Tibial nerve (tissue), 4 donors: ENCODE measurements at regions not wholly inside any gene's neighbourhood (a gene's known extent, or its start where the extent isn't known, plus 50 kb on each side); places are given as distances from the start of the nearest gene placed in this dataset.

ENCODE experiments used
- DNase-seq, 2 donors: peaks; one replicate each; pipeline ENCODE4 v3.0.0-alpha.2; 2019; ENCODE audit warnings: low spot score in 2 of 2
- H3K27ac ChIP-seq, 4 donors: fragments of 200-600 bp; sonication (generic) in 3 of 4; one replicate each; pipeline ENCODE4 v1.5.1; 2017 to 2019; ENCODE audit warnings: mild to moderate bottlenecking in 1 of 4
- H3K27me3 ChIP-seq, 2 donors: fragments of 200-600 bp; sonication (generic) in 1 of 2; one replicate each; pipeline versions ENCODE4 v1.5.1 to v1.6.0; 2017 to 2019
- H3K36me3 ChIP-seq, 3 donors: fragments of 200-600 bp; sonication (generic); one replicate each; pipeline ENCODE4 v1.5.1; 2018 to 2019
- H3K4me1 ChIP-seq, 4 donors: fragments of 200-600 bp; sonication (generic) in 3 of 4; one replicate each; pipeline ENCODE4 v1.5.1; 2017 to 2019
- H3K4me3 ChIP-seq, 4 donors: fragments of 200-600 bp; sonication (generic) in 3 of 4; one replicate each; pipeline ENCODE4 v1.5.1; 2017 to 2019; ENCODE audit warnings: mild to moderate bottlenecking in 1 of 4, moderate library complexity in 1 of 4
- H3K9me3 ChIP-seq, 4 donors: fragments of 200-600 bp; sonication (generic) in 3 of 4; one replicate each; pipeline ENCODE4 v1.5.1; 2017 to 2019
- EP300 ChIP-seq, 2 donors: sonication (generic); formaldehyde crosslinking; IDR thresholded peaks; one replicate each; pipeline ENCODE4 v1.6.1; 2017; ENCODE audit warnings: antibody characterized with exemption in 2 of 2, mild to moderate bottlenecking in 1 of 2
- POLR2A ChIP-seq, 2 donors: fragments of 450-650 bp; IDR thresholded peaks; one replicate each; pipeline ENCODE4 v1.6.1; 2017; ENCODE audit warnings: antibody characterized with exemption in 2 of 2, mild to moderate bottlenecking in 2 of 2, moderate library complexity in 2 of 2
- WGBS, 2 donors: methylation state at CpG; one replicate each; pipeline ENCODE4 v1.1.5; 2018; 5-methylcytosine and 5-hydroxymethylcytosine counted together
- TF ChIP-seq, protein P1 (sequence below), 5 experiments: fragments of 200-600 bp in 3 of 5; fragments of 450-650 bp in 2 of 5; sonication (generic) in 3 of 5; IDR thresholded peaks; one replicate each; pipeline ENCODE4 v1.5.1; 2016 to 2019; ENCODE audit warnings: antibody characterized with exemption in 5 of 5, mild to moderate bottlenecking in 3 of 5, moderate library complexity in 2 of 5

GRCh38 chr9:80030801-80031200 lies 459.0 kb downstream of the TLE4 start:
- Histone ChIP-seq H3K9me3 (peaks cover 0 to 12% (median 0%) of the 10 kb centered on the region in 4 donors), H3K4me3 (no peak overlapping the region), H3K36me3 (no peaks in the 10 kb centered on the region), H3K4me1 (no peaks in the 10 kb centered on the region), H3K27me3 (no peaks in the 10 kb centered on the region), H3K27ac (no peak overlapping the region)
- DNase-seq: no peak
- TF ChIP-seq EP300 (IDR thresholded peaks at IDR 0.05) (no peak), POLR2A (IDR thresholded peaks at IDR 0.05) (no peak)
- TF ChIP-seq, protein P1, sequence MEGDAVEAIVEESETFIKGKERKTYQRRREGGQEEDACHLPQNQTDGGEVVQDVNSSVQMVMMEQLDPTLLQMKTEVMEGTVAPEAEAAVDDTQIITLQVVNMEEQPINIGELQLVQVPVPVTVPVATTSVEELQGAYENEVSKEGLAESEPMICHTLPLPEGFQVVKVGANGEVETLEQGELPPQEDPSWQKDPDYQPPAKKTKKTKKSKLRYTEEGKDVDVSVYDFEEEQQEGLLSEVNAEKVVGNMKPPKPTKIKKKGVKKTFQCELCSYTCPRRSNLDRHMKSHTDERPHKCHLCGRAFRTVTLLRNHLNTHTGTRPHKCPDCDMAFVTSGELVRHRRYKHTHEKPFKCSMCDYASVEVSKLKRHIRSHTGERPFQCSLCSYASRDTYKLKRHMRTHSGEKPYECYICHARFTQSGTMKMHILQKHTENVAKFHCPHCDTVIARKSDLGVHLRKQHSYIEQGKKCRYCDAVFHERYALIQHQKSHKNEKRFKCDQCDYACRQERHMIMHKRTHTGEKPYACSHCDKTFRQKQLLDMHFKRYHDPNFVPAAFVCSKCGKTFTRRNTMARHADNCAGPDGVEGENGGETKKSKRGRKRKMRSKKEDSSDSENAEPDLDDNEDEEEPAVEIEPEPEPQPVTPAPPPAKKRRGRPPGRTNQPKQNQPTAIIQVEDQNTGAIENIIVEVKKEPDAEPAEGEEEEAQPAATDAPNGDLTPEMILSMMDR (IDR thresholded peaks at IDR 0.05): no peak
- WGBS, 2 donors: 72 to 74% methylated on average over 2 of the region's 2 CpGs

- TF ChIP-seq EP300 (IDR thresholded peaks at IDR 0.05) (no peak), POLR2A (IDR thresholded peaks at IDR 0.05) (no peak)
- TF ChIP-seq, protein P1 (IDR thresholded peaks at IDR 0.05): no peak
- DNase-seq: no peak
- Histone ChIP-seq H3K27me3 (no peaks in the 10 kb centered on the region), H3K4me3 (no peak overlapping the region), H3K9me3 (peaks cover 0 to 12% (median 0%) of the 10 kb centered on the region in 4 donors), H3K27ac (no peak overlapping the region), H3K36me3 (no peaks in the 10 kb centered on the region), H3K4me1 (no peaks in the 10 kb centered on the region)
- 51 to 56% methylated on average over 2 of the region's 2 CpGs for WGBS, 2 donors
Measured at GRCh38 chr9:80028501-80028900, 456.7 kb downstream of the TLE4 start.

DNA sequence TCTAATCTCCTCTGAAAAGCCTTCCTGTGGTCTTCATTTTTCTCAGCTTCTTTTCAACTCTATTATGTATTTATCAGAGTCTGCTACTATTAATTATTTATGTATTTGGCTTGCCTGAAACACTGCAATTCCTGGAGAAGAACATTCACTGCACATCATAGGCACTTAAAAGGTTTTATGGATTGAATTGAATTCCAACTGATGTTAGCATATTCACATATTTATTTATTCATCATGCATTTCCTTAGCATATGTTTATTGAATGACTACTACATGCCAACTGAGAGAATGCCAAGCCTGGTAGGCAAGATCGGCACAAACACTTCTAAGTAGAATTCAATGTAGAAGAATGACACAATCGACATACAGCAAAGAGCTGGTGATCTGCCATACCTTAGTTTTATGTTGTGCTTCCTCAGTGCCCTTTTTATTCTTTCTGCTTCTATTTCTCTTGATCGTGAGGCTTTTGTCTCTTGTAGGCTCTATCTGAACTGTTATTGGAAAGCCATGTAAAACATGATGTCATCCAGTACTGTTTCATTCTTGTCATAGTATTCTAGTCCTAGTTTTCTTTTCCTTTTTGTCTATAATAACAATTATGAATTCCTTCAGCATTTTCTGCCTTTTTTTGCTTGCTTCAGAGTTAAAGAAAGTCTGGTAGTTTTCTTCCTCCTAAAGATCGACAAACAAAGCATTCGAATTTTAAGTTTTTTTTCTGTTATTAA lies 454.2 kb downstream of the TLE4 start:
- WGBS, 2 donors: 60 to 65% methylated on average over 5 of the region's 5 CpGs
- Histone ChIP-seq H3K36me3 (no peaks in the 10 kb centered on the region), H3K9me3 (no peaks in the 10 kb centered on the region), H3K27me3 (no peaks in the 10 kb centered on the region), H3K4me3 (no peak overlapping the region), H3K4me1 (no peaks in the 10 kb centered on the region), H3K27ac (no peak overlapping the region)
- DNase-seq: no peak
- TF ChIP-seq POLR2A (IDR thresholded peaks at IDR 0.05): no peak
- TF ChIP-seq, protein P1 (IDR thresholded peaks at IDR 0.05): no peak
- no peak for TF ChIP-seq EP300 (IDR thresholded peaks at IDR 0.05)

GRCh38 chr9:80025131-80025530 lies 453.4 kb downstream of the TLE4 start:
- DNase-seq: no peak
- no peaks in the 10 kb centered on the region for H3K27me3 ChIP-seq
- 93 to 95% methylated on average over 1 of the region's 1 CpG for WGBS, 2 donors
- no peak overlapping the region for H3K27ac ChIP-seq
- no peaks in the 10 kb centered on the region for H3K4me1 ChIP-seq
- no peaks in the 10 kb centered on the region for H3K9me3 ChIP-seq
- TF ChIP-seq, protein P1 (IDR thresholded peaks at IDR 0.05): no peak
- TF ChIP-seq EP300 (IDR thresholded peaks at IDR 0.05) (no peak), POLR2A (IDR thresholded peaks at IDR 0.05) (no peak)
- no peaks in the 10 kb centered on the region for H3K36me3 ChIP-seq
- no peak overlapping the region for H3K4me3 ChIP-seq

DNA sequence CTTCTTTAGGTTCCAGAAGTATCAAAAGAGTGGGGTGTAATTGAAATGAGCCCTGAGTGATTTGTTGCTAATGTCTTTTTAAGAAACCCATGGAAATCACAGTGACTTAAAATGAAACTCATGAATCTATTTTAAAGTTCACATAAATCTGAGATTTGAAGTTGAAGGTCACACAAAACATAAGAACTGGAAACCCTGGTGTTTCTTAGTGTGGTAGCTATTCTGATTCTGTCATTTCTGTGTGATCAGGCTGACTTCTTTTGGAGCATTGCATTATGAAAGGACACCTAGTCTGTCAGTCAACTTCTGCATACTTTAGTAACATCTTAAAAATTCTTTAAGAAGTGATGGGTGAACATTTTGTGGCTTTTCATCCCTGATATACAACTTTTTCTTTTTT lies 448.8 kb downstream of the TLE4 start:
- Histone ChIP-seq H3K36me3 (no peaks in the 10 kb centered on the region), H3K27ac (no peak overlapping the region), H3K27me3 (no peaks in the 10 kb centered on the region), H3K4me3 (no peak overlapping the region), H3K9me3 (no peaks in the 10 kb centered on the region), H3K4me1 (no peaks in the 10 kb centered on the region)
- TF ChIP-seq, protein P1 (IDR thresholded peaks at IDR 0.05): no peak
- no peak for TF ChIP-seq POLR2A (IDR thresholded peaks at IDR 0.05)
- TF ChIP-seq EP300 (IDR thresholded peaks at IDR 0.05): no peak
- DNase-seq: no peak
